ENCODE measurements at regions not wholly inside any gene's neighbourhood (a gene's known extent, or its start where the extent isn't known, plus 50 kb on each side); places are given as distances from the start of the nearest gene placed in this dataset.
A peak's percentile ranks its signal among the peaks of the same experiment; 100 is the strongest.

- ATAC-seq (no peak), DNase-seq (no peak)
- ChIA-PET POLR2A (ENCODE audit: unreplicated experiment) (no interaction called here), CTCF (no interaction called here)
- H3K79me2 ChIP-seq (ENCODE audit: low read length), result no peaks in the 10 kb centered on the region
- H3K27me3 ChIP-seq (ENCODE audit: low read length), result 0 out of 2 replicates have a peak, but pooled peaks cover 3% of the 10 kb centered on the region
- H3K4me2 ChIP-seq (ENCODE audit: low read length), result peak overlapping the region; percentile 54
- H3F3A ChIP-seq (ENCODE audit: low read length, unreplicated experiment), result no peaks in the 10 kb centered on the region
- H3K9me2 ChIP-seq (replicated peaks; ENCODE audit: low read length), result no peaks in the 10 kb centered on the region
- no peak for TF ChIP-seq EZH2 (IDR thresholded peaks at IDR 0.05; ENCODE audit: low read length, unreplicated experiment)
- TF ChIP-seq EZH2phosphoT487 (IDR thresholded peaks at IDR 0.05; ENCODE audit: borderline replicate concordance, low read length), result no peak
- TF ChIP-seq, protein P1, sequence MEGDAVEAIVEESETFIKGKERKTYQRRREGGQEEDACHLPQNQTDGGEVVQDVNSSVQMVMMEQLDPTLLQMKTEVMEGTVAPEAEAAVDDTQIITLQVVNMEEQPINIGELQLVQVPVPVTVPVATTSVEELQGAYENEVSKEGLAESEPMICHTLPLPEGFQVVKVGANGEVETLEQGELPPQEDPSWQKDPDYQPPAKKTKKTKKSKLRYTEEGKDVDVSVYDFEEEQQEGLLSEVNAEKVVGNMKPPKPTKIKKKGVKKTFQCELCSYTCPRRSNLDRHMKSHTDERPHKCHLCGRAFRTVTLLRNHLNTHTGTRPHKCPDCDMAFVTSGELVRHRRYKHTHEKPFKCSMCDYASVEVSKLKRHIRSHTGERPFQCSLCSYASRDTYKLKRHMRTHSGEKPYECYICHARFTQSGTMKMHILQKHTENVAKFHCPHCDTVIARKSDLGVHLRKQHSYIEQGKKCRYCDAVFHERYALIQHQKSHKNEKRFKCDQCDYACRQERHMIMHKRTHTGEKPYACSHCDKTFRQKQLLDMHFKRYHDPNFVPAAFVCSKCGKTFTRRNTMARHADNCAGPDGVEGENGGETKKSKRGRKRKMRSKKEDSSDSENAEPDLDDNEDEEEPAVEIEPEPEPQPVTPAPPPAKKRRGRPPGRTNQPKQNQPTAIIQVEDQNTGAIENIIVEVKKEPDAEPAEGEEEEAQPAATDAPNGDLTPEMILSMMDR (conservative IDR thresholded peaks at IDR 0.05; ENCODE audit: low read depth, low read length), result no peak
- H4K20me1 ChIP-seq (ENCODE audit: low read length), result no peaks in the 10 kb centered on the region
- no peaks in the 10 kb centered on the region for H3K9me3 ChIP-seq (ENCODE audit: low read length)
- no peaks in the 10 kb centered on the region; the same call in 1 of the 2 replicates for H3K4me1 ChIP-seq (ENCODE audit: insufficient read depth, low read length)
- H3K4me3 ChIP-seq (ENCODE audit: low read length), result no peak overlapping the region
- no TSS peak for BruUV-seq (replicated peaks)
- intact Hi-C loops (cut with micrococcal nuclease), result no loop called here
- H2AFZ ChIP-seq (ENCODE audit: low read length), result no peak overlapping the region
- H3K9ac ChIP-seq (ENCODE audit: low read length), result no peak overlapping the region
- H3K36me3 ChIP-seq (ENCODE audit: low read depth, low read length), result no peaks in the 10 kb centered on the region
- no peak overlapping the region for H3K27ac ChIP-seq (ENCODE audit: low read length)
These were observed 1327.9 kb downstream of the TBC1D22A start for GRCh38 chr22:48090332-48090672.

- H3K27ac ChIP-seq (ENCODE audit: low read length), result no peak overlapping the region
- no peaks in the 10 kb centered on the region for H3K9me2 ChIP-seq (replicated peaks; ENCODE audit: low read length)
- ATAC-seq (0 out of 2 replicates have a peak, but pooled peaks have one; percentile 27), DNase-seq (peak; percentile 18)
- H3K4me1 ChIP-seq (ENCODE audit: insufficient read depth, low read length), result no peaks in the 10 kb centered on the region; the same call in 1 of the 2 replicates
- no peak overlapping the region for H2AFZ ChIP-seq (ENCODE audit: low read length)
- ChIA-PET POLR2A (ENCODE audit: unreplicated experiment) (no interaction called here), CTCF (no interaction called here)
- H3K36me3 ChIP-seq (ENCODE audit: low read depth, low read length), result no peaks in the 10 kb centered on the region
- H3K4me2 ChIP-seq (ENCODE audit: low read length), result peak overlapping the region; percentile 54
- no peak overlapping the region for H3K4me3 ChIP-seq (ENCODE audit: low read length)
- no TSS peak for BruUV-seq (replicated peaks)
- H3K27me3 ChIP-seq (ENCODE audit: low read length), result 0 out of 2 replicates have a peak, but pooled peaks cover 3% of the 10 kb centered on the region
- TF ChIP-seq, protein P1 (conservative IDR thresholded peaks at IDR 0.05; ENCODE audit: low read depth, low read length), result no peak
- no peak for TF ChIP-seq EZH2 (IDR thresholded peaks at IDR 0.05; ENCODE audit: low read length, unreplicated experiment)
- no peak for TF ChIP-seq EZH2phosphoT487 (IDR thresholded peaks at IDR 0.05; ENCODE audit: borderline replicate concordance, low read length)
- H3K9me3 ChIP-seq (ENCODE audit: low read length), result no peaks in the 10 kb centered on the region
- H3F3A ChIP-seq (ENCODE audit: low read length, unreplicated experiment), result no peaks in the 10 kb centered on the region
- H4K20me1 ChIP-seq (ENCODE audit: low read length), result no peaks in the 10 kb centered on the region
- intact Hi-C loops (cut with micrococcal nuclease), result no loop called here
- H3K9ac ChIP-seq (ENCODE audit: low read length), result no peak overlapping the region
- H3K79me2 ChIP-seq (ENCODE audit: low read length), result no peaks in the 10 kb centered on the region
These were observed 1327.3 kb downstream of the TBC1D22A start for GRCh38 chr22:48089601-48090331.

DNA sequence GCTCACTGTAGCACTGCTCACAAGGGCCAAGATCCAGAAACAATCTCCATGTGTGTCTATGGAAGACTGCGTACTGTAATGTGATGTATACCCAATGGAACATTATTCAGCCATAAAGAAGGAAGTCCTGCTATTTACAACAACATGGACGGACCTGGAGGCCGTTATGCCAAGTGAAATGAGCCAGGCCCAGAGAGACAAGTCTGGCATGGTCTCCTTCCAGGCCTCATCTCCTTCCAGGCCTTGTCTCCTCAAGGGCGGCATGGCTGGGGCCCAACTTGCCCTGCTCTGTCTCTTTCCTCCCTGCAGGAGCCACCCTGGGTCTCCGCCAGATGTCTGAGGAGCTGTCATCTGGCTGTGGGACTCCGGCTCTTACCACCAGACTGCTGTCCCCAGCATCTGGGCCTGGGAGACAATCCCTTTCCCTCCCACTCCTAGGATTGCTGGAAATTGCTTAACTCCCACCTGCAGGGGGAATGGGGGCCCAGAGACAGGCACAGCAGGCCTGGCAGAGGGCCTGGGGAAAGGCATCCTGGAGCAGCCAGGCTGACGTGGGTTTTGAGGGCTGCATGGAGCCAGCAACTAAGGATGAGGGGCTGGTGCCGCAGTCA lies 1326.6 kb downstream of the TBC1D22A start:
- TF ChIP-seq, protein P1 (conservative IDR thresholded peaks at IDR 0.05; ENCODE audit: low read depth, low read length), result no peak
- TF ChIP-seq EZH2 (IDR thresholded peaks at IDR 0.05; ENCODE audit: low read length, unreplicated experiment) (no peak), EZH2phosphoT487 (IDR thresholded peaks at IDR 0.05; ENCODE audit: borderline replicate concordance, low read length) (no peak)
- ATAC-seq (no peak), DNase-seq (no peak)
- no TSS peak for BruUV-seq (replicated peaks)
- Histone ChIP-seq H3K4me2 (ENCODE audit: low read length) (no peak overlapping the region), H3K27ac (ENCODE audit: low read length) (no peak overlapping the region), H3K79me2 (ENCODE audit: low read length) (no peaks in the 10 kb centered on the region), H3K9me2 (replicated peaks; ENCODE audit: low read length) (no peaks in the 10 kb centered on the region), H2AFZ (ENCODE audit: low read length) (no peak overlapping the region), H3K4me3 (ENCODE audit: low read length) (no peak overlapping the region), H4K20me1 (ENCODE audit: low read length) (no peaks in the 10 kb centered on the region), H3F3A (ENCODE audit: low read length, unreplicated experiment) (no peaks in the 10 kb centered on the region), H3K27me3 (ENCODE audit: low read length) (0 out of 2 replicates have a peak, but pooled peaks cover 3% of the 10 kb centered on the region), H3K4me1 (ENCODE audit: insufficient read depth, low read length) (no peaks in the 10 kb centered on the region; the same call in 1 of the 2 replicates), H3K9me3 (ENCODE audit: low read length) (no peaks in the 10 kb centered on the region), H3K36me3 (ENCODE audit: low read depth, low read length) (no peaks in the 10 kb centered on the region), H3K9ac (ENCODE audit: low read length) (no peak overlapping the region)
- intact Hi-C loops (cut with micrococcal nuclease), result no loop called here
- POLR2A ChIA-PET (ENCODE audit: unreplicated experiment), result no interaction called here
- CTCF ChIA-PET, result no interaction called here

Measured in PC-3 (cell line).